GM12892 (cell line): ENCODE measurements at regions not wholly inside any gene's neighbourhood (a gene's known extent, or its start where the extent isn't known, plus 50 kb on each side); places are given as distances from the start of the nearest gene placed in this dataset.

ENCODE experiments used
- POLR2A ChIP-seq: IDR thresholded peaks from 2 replicates; pipeline ENCODE4 v1.6.1; 2011; ENCODE audit warnings: low read depth, low read length, control low read depth
- POLR2AphosphoS5 ChIP-seq: IDR thresholded peaks from 2 replicates; pipeline ENCODE4 v1.6.1; 2011; ENCODE audit warnings: low read depth, low read length, control low read depth

- TF ChIP-seq POLR2AphosphoS5 = no peak
- TF ChIP-seq POLR2A = no peak
Observed at GRCh38 chr21:17976139-17976538, 157.0 kb upstream of the C21orf91 start.
